Erythroblast (primary cell): ENCODE measurements at regions not wholly inside any gene's neighbourhood (a gene's known extent, or its start where the extent isn't known, plus 50 kb on each side); places are given as distances from the start of the nearest gene placed in this dataset.
"Not testable (repeated sequence)": the region's sequence is repeated elsewhere in the genome, so short reads cannot be mapped to it uniquely, and the experiment has no call there.

Experiments used
- GATA1 ChIP-seq: IDR thresholded peaks from 2 replicates; pipeline ENCODE4 v1.6.1; 2011; ENCODE audit warnings: low read depth, mild to moderate bottlenecking, control low read depth, low read length, moderate library complexity
- POLR2A ChIP-seq: IDR thresholded peaks from 2 replicates; pipeline ENCODE4 v1.6.1; 2011; ENCODE audit warnings: mild to moderate bottlenecking, low read length

DNA sequence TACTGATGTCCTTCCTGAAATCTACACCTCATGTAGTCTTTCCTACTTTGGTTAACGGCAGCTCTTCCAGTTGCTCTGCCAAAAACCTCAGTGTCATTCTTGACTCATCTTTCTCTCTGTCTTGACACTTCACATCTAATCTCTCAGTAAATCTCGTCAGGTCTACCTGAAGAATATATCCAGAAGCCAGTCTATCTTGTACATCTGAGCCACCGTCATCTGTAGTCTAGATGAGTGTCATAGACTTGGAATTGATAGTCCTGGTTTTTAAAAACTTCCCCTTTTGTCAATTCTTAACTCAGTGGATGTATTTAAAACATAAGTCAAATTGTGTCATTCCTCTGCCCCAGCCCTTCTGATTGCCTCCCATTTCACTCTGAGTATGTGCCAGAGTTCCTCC lies 90.6 kb downstream of the CCDC74A start:
- not testable (repeated sequence) for TF ChIP-seq POLR2A, GATA1
